ENCODE measurements at regions not wholly inside any gene's neighbourhood (a gene's known extent, or its start where the extent isn't known, plus 50 kb on each side); places are given as distances from the start of the nearest gene placed in this dataset.

GRCh38 chr12:118866346-118866745 is 115.0 kb upstream of the SRRM4 start:
- no peak for DNase-seq

- no peak for DNase-seq
These were observed 110.8 kb upstream of the SRRM4 start for GRCh38 chr12:118870551-118870950.

- no peak for DNase-seq
These were observed 106.4 kb upstream of the SRRM4 start for GRCh38 chr12:118874698-118875548.

GRCh38 chr12:118880720-118881493 is 100.4 kb upstream of the SRRM4 start:
- DNase-seq = no peak

GRCh38 chr12:118884226-118884625 is 97.1 kb upstream of the SRRM4 start:
- no peak for DNase-seq

GRCh38 chr12:118900993-118901392 is 80.3 kb upstream of the SRRM4 start:
- DNase-seq = no peak

GRCh38 chr12:118908811-118909210 is 72.5 kb upstream of the SRRM4 start:
- no peak for DNase-seq

- no peak for DNase-seq
These were observed 68.6 kb upstream of the SRRM4 start for GRCh38 chr12:118912697-118913270.

GRCh38 chr12:118921761-118922160 is 59.6 kb upstream of the SRRM4 start:
- DNase-seq = no peak

- DNase-seq = no peak
These were observed 58.9 kb upstream of the SRRM4 start for GRCh38 chr12:118922405-118922804.

GRCh38 chr12:118925407-118925806 is 55.9 kb upstream of the SRRM4 start:
- no peak for DNase-seq

- DNase-seq = no peak
These were observed 55.5 kb upstream of the SRRM4 start for GRCh38 chr12:118925826-118926225.

All from GDM1 (cell line).